Stimulated activated CD8-positive, alpha-beta memory T cell treated with anti-CD3 and anti-CD28 coated beads, Interleukin-12 subunit alpha, Interleukin-12 subunit beta, amount 100 ng/mL, for 1 hour (primary cell): ENCODE measurements at regions not wholly inside any gene's neighbourhood (a gene's known extent, or its start where the extent isn't known, plus 50 kb on each side); places are given as distances from the start of the nearest gene placed in this dataset.

ENCODE experiments used
- DNase-seq: peaks from one replicate; pipeline ENCODE4 v3.0.0-alpha.2; 2020; ENCODE audit warnings: low read depth

GRCh38 chr1:182293119-182293589, 98.4 kb downstream of the GLUL start:
- DNase-seq, result no peak

- no peak for DNase-seq
Measured at GRCh38 chr1:182292193-182292741, 99.3 kb downstream of the GLUL start.

GRCh38 chr1:182291584-182292192, 99.9 kb downstream of the GLUL start:
- no peak for DNase-seq

- DNase-seq, result no peak
Measured at GRCh38 chr1:182288749-182289604, 102.6 kb downstream of the GLUL start.

- no peak for DNase-seq
Measured at GRCh38 chr1:182286761-182287160, 104.8 kb downstream of the GLUL start.

- DNase-seq, result no peak
Measured at GRCh38 chr1:182283746-182284544, 107.6 kb downstream of the GLUL start.

- no peak for DNase-seq
Measured at GRCh38 chr1:182281541-182281940, 110.0 kb downstream of the GLUL start.

- no peak for DNase-seq
Measured at GRCh38 chr1:182280504-182280900, 111.1 kb downstream of the GLUL start.

GRCh38 chr1:182279724-182280503, 111.7 kb downstream of the GLUL start:
- DNase-seq, result no peak

- DNase-seq, result no peak
Measured at GRCh38 chr1:182279302-182279701, 112.3 kb downstream of the GLUL start.

- no peak for DNase-seq
Measured at GRCh38 chr1:182278144-182279054, 113.2 kb downstream of the GLUL start.

- DNase-seq, result no peak
Measured at GRCh38 chr1:182275271-182275670, 116.3 kb downstream of the GLUL start.

GRCh38 chr1:182274618-182275017, 117.0 kb downstream of the GLUL start:
- no peak for DNase-seq

GRCh38 chr1:182270731-182271130, 120.9 kb downstream of the GLUL start:
- no peak for DNase-seq

- no peak for DNase-seq
Measured at GRCh38 chr1:182269097-182269496, 122.5 kb downstream of the GLUL start.

GRCh38 chr1:182268669-182269068, 122.9 kb downstream of the GLUL start:
- no peak for DNase-seq

- DNase-seq, result no peak
Measured at GRCh38 chr1:182264185-182264584, 127.4 kb downstream of the GLUL start.

- no peak for DNase-seq
Measured at GRCh38 chr1:182263706-182264105, 127.9 kb downstream of the GLUL start.

GRCh38 chr1:182262425-182262824, 129.2 kb downstream of the GLUL start:
- DNase-seq, result no peak

GRCh38 chr1:182261655-182262054, 129.9 kb downstream of the GLUL start:
- no peak for DNase-seq
